ENCODE measurements at regions not wholly inside any gene's neighbourhood (a gene's known extent, or its start where the extent isn't known, plus 50 kb on each side); places are given as distances from the start of the nearest gene placed in this dataset.

DNA sequence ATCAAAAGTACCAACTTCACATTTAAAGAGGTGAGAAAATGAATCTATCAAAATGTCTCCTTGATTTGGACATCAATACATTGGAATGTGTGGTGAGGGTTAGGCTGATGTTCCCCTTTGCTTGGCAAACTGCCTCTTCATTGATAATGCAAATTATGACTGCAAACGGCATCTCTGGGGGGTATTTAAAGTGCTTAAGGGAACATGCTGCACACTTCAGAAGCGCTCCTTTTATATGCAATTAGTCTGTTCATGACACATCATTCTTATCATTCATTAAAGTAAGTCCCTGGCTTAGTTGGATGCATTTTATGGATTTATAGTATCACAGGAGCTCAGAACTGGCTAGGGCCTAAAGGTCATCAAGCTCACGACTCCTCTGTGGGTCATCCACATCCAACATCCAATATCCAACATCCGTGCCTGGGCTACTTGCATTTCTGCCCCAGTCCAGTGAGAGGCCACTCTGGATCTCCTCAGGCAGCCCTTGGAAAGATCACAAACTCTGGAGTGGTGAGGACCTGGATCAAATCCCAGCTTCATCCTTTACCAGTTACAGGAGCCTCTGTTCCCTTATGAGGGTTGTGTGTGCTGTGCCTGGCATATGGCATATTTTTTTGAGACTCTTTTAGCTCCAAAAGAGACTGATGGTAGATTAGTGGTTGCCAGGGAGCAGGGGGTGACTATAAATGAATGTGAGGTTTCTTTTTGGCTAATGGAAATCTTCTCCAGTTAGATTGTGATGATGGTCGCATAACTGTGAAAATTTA is 136.8 kb upstream of the FOXB1 start:
- no peak for DNase-seq
- H3K27me3 ChIP-seq, result peaks cover 4% of the 10 kb centered on the region
- peaks cover 6% of the 10 kb centered on the region for H3K4me1 ChIP-seq
- no peaks in the 10 kb centered on the region for H3K9me3 ChIP-seq
- no peaks in the 10 kb centered on the region for H3K36me3 ChIP-seq
- TF ChIP-seq, protein P1, sequence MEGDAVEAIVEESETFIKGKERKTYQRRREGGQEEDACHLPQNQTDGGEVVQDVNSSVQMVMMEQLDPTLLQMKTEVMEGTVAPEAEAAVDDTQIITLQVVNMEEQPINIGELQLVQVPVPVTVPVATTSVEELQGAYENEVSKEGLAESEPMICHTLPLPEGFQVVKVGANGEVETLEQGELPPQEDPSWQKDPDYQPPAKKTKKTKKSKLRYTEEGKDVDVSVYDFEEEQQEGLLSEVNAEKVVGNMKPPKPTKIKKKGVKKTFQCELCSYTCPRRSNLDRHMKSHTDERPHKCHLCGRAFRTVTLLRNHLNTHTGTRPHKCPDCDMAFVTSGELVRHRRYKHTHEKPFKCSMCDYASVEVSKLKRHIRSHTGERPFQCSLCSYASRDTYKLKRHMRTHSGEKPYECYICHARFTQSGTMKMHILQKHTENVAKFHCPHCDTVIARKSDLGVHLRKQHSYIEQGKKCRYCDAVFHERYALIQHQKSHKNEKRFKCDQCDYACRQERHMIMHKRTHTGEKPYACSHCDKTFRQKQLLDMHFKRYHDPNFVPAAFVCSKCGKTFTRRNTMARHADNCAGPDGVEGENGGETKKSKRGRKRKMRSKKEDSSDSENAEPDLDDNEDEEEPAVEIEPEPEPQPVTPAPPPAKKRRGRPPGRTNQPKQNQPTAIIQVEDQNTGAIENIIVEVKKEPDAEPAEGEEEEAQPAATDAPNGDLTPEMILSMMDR (IDR thresholded peaks at IDR 0.05; ENCODE audit: low read depth, low read length), result no peak
- H3K4me3 ChIP-seq (ENCODE audit: low read depth, low read length), result no peak overlapping the region

DNA sequence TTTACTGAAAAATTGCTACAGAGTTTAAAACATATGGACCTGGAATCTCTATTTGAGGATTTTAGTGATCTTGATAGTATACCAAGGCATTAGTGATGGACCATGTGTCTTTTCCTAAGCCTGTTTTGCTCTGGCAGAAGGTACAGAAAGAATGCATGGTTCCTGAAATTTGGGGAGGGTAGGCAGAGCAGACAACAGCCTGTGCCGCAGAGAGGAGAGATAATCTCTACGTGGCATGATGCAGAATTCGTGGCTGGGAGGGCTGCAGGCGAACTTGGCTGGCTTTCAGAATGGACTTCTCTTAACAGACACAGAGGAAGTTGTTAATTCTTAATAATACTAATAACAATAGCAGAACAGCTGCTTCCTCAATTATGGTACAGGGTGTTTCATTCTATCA is 137.5 kb upstream of the FOXB1 start:
- no peak overlapping the region for H3K4me3 ChIP-seq (ENCODE audit: low read depth, low read length)
- H3K9me3 ChIP-seq, result no peaks in the 10 kb centered on the region
- H3K36me3 ChIP-seq, result no peaks in the 10 kb centered on the region
- H3K4me1 ChIP-seq, result peaks cover 6% of the 10 kb centered on the region
- TF ChIP-seq, protein P1 (IDR thresholded peaks at IDR 0.05; ENCODE audit: low read depth, low read length), result no peak
- peaks cover 11% of the 10 kb centered on the region for H3K27me3 ChIP-seq
- DNase-seq, result peak; percentile 67

DNA sequence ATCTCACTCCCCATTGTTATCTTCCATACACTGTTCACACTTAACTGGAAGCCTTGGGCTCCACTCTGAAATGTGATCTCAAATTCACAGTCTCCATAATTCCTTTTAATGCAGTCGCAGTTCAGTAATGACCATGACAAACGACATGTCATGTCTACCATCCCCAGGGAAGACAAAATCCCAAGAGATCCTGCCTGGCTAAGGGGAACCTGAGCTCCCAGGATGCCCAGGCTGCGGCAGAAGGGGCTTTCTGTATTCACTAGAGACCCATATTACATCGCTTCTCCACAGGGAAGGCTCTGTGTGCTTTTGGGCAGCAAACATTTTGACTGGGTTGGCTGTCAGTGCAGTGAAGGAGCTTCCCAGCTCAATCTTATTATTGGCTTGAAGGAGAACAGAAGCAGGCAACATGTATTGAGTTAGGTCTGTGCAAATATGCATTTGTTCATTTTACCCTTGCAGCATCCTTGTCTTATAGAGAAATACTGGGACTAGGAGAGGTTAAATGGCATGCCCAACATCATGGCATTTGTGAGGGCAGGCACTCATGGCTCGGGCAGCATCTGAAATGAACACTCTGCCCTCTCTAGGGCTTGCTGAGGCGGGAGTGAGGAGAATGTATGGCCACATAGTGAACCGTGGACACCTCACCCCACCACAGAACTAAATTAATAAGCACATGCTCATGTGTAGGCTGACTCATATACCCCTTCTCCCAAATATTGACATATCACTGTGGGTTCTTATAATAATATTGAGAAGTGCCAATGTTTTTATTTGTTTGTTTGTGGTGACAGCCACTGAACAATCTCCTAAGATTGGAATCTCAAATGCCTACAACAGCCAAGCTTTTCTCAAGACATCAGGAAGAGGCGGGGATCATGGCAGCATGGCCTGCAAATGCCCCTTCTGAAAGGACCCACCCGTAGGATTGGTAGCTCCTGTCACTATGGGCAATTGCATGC is 141.6 kb upstream of the FOXB1 start:
- Histone ChIP-seq H3K36me3 (no peaks in the 10 kb centered on the region), H3K4me1 (peaks cover 6% of the 10 kb centered on the region), H3K9me3 (no peaks in the 10 kb centered on the region), H3K27me3 (peaks cover 31% of the 10 kb centered on the region), H3K4me3 (ENCODE audit: low read depth, low read length) (no peak overlapping the region)
- no peak for DNase-seq
- TF ChIP-seq, protein P1 (IDR thresholded peaks at IDR 0.05; ENCODE audit: low read depth, low read length), result no peak

DNA sequence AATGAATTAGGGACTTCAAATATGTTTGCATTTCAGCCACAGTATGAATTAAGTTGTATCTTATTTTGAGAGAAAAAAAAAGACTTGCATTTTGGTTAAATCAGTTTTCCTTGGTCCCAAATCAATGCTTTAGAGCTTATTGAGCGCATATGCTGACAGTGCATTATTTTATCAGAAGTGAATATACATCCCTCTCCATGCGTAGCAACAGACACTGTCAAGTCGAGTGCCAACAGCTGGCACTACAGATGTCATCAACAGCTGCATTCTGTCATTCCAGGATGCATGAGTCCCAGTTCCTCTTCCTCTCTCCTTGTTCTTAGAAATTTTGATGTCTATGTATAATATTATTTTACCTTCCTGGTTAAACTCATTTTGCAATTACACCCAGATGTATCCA is 156.1 kb upstream of the FOXB1 start:
- Histone ChIP-seq H3K4me3 (ENCODE audit: low read depth, low read length) (no peak overlapping the region), H3K27me3 (peaks cover 44% of the 10 kb centered on the region), H3K9me3 (no peaks in the 10 kb centered on the region), H3K36me3 (no peaks in the 10 kb centered on the region), H3K4me1 (no peaks in the 10 kb centered on the region)
- no peak for DNase-seq
- TF ChIP-seq, protein P1 (IDR thresholded peaks at IDR 0.05; ENCODE audit: low read depth, low read length), result no peak

DNA sequence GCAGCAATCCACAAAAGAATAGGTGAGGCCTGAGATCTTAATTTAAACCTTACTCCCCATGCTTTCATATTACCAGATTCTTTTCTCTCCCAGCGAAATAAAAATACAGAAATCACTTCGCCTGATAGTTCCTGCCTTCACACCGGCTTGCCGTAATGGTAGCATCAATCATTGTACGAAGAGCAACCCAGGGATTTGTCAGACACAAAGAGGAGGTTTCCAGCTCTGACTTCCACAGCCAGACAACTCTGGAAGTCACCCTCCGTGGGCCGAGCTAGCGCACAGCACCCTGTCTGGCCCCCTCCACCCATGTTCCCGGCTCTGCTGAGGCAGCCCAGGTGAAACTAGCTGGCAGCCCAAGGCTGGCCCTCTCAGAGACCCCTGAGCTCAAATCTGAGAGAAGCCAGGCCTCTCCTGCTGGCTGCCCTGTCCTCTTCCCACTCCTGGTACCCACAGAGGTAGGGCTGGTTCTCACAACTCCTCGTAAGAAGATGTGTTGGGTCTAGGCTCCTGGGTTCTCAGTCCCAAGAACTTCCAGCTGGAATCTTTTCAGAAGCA is 156.9 kb upstream of the BNIP2 start:
- Histone ChIP-seq H3K4me1 (no peaks in the 10 kb centered on the region), H3K9me3 (no peaks in the 10 kb centered on the region), H3K4me3 (ENCODE audit: low read depth, low read length) (no peak overlapping the region), H3K36me3 (no peaks in the 10 kb centered on the region), H3K27me3 (peaks cover 55% of the 10 kb centered on the region)
- TF ChIP-seq, protein P1 (IDR thresholded peaks at IDR 0.05; ENCODE audit: low read depth, low read length), result no peak
- no peak for DNase-seq
